Gastrocnemius medialis (tissue), 4 donors: ENCODE measurements at regions not wholly inside any gene's neighbourhood (a gene's known extent, or its start where the extent isn't known, plus 50 kb on each side); places are given as distances from the start of the nearest gene placed in this dataset.
"Not testable (repeated sequence)": the region's sequence is repeated elsewhere in the genome, so short reads cannot be mapped to it uniquely, and the experiment has no call there.

Experiments
- ATAC-seq, 2 donors: fragments of 150-250 bp; one replicate each; pipeline ENCODE4 v1.9.1; 2016
- DNase-seq, 2 donors: peaks; one replicate each; pipeline ENCODE4 v3.0.0-alpha.2; 2019
- H3K27ac ChIP-seq, 4 donors: fragments of 200-600 bp; sonication (generic); 1 replicate in 1 of 4; 2 replicates in 3 of 4; pipeline ENCODE4 v1.5.1; 2016 to 2018; ENCODE audit warnings: mild to moderate bottlenecking in 2 of 4, moderate library complexity in 1 of 4
- H3K27me3 ChIP-seq, 3 donors: fragments of 200-600 bp; sonication (generic) in 2 of 3; 1 replicate in 1 of 3; 2 replicates in 2 of 3; pipeline versions ENCODE4 v1.5.1 to v1.6.0; 2016 to 2019; ENCODE audit warnings: mild to moderate bottlenecking in 1 of 3, moderate library complexity in 1 of 3
- H3K36me3 ChIP-seq, 2 donors: fragments of 200-600 bp; sonication (generic) in 1 of 2; one replicate each; pipeline ENCODE4 v1.5.1; 2017 to 2018
- H3K4me1 ChIP-seq, 2 donors: fragments of 200-600 bp; sonication (generic) in 1 of 2; one replicate each; pipeline ENCODE4 v1.5.1; 2016 to 2017; ENCODE audit warnings: mild to moderate bottlenecking in 2 of 2
- H3K4me3 ChIP-seq, 4 donors: fragments of 200-600 bp; sonication (generic) in 3 of 4; 1 replicate in 1 of 4; 2 replicates in 3 of 4; pipeline ENCODE4 v1.5.1; 2016 to 2019; ENCODE audit warnings: mild to moderate bottlenecking in 2 of 4
- H3K9me3 ChIP-seq, 3 donors: fragments of 200-600 bp; sonication (generic) in 2 of 3; 1 replicate in 1 of 3; 2 replicates in 2 of 3; pipeline ENCODE4 v1.5.1; 2016 to 2019
- CTCF ChIP-seq, 5 experiments: fragments of 450-650 bp in 3 of 5; fragments of 200-600 bp in 2 of 5; sonication (generic) in 2 of 5; IDR thresholded peaks in 4 of 5; conservative IDR thresholded peaks in 1 of 5; 1 replicate in 4 of 5; 2 replicates in 1 of 5; pipeline ENCODE4 v1.5.1; 2016 to 2019; ENCODE audit warnings: antibody characterized with exemption in 5 of 5, mild to moderate bottlenecking in 3 of 5, moderate library complexity in 3 of 5
- POLR2A ChIP-seq, 2 donors: fragments of 450-650 bp; IDR thresholded peaks; one replicate each; pipeline ENCODE4 v1.6.1; 2017; ENCODE audit warnings: antibody characterized with exemption in 2 of 2, mild to moderate bottlenecking in 2 of 2, moderate library complexity in 2 of 2
- in situ Hi-C, 4 donors: fragments of 200-750 bp; cut with MboI; loops; one replicate each; pipeline versions ENCODE4 v1.15.0 to v1.8.0; 2017; ENCODE audit warnings: low sequenced_read_pairs in 4 of 4
- intact Hi-C: fragments of 100-400 bp; cut with DNase I; formaldehyde crosslinking; loops from one replicate; pipeline ENCODE4 v1.15.1; 2023; ENCODE audit warnings: low total_unique reads

- H3K27ac ChIP-seq: no peak overlapping the region
- no peak for TF ChIP-seq POLR2A (IDR thresholded peaks at IDR 0.05)
- TF ChIP-seq CTCF (IDR thresholded peaks at IDR 0.05 in 4 of 5, conservative IDR thresholded peaks at IDR 0.05 in 1 of 5): no peak
- no peaks in the 10 kb centered on the region for H3K27me3 ChIP-seq
- no peak for DNase-seq
- intact Hi-C loops: no loop called here
- H3K4me1 ChIP-seq: no peaks in the 10 kb centered on the region
- no peaks in the 10 kb centered on the region for H3K9me3 ChIP-seq
- no peak for ATAC-seq
- H3K4me3 ChIP-seq: no peak overlapping the region
- H3K36me3 ChIP-seq: no peaks in the 10 kb centered on the region
- in situ Hi-C loops: no loop called here
These were observed 276.9 kb upstream of the TOM1L1 start for GRCh38 chr17:54623746-54624145.

GRCh38 chr17:54626146-54626703 is 274.4 kb upstream of the TOM1L1 start:
- Histone ChIP-seq H3K4me3 (no peak overlapping the region), H3K27me3 (no peaks in the 10 kb centered on the region), H3K4me1 (no peaks in the 10 kb centered on the region), H3K36me3 (no peaks in the 10 kb centered on the region), H3K27ac (no peak overlapping the region), H3K9me3 (no peaks in the 10 kb centered on the region)
- intact Hi-C loops (no loop called here), in situ Hi-C loops (no loop called here)
- ATAC-seq (no peak), DNase-seq (no peak)
- TF ChIP-seq CTCF (IDR thresholded peaks at IDR 0.05 in 4 of 5, conservative IDR thresholded peaks at IDR 0.05 in 1 of 5) (no peak), POLR2A (IDR thresholded peaks at IDR 0.05) (no peak)

- H3K4me3 ChIP-seq, DNase-seq, H3K4me1 ChIP-seq, intact Hi-C loops, H3K36me3 ChIP-seq, H3K9me3 ChIP-seq, ATAC-seq, in situ Hi-C loops, H3K27me3 ChIP-seq, H3K27ac ChIP-seq: not testable (repeated sequence)
These were observed 261.2 kb upstream of the TOM1L1 start for GRCh38 chr17:54639426-54639825.

- no peaks in the 10 kb centered on the region for H3K36me3 ChIP-seq
- DNase-seq: no peak
- TF ChIP-seq POLR2A (IDR thresholded peaks at IDR 0.05) (no peak), CTCF (IDR thresholded peaks at IDR 0.05 in 4 of 5, conservative IDR thresholded peaks at IDR 0.05 in 1 of 5) (no peak)
- no peak for ATAC-seq
- H3K9me3 ChIP-seq: no peaks in the 10 kb centered on the region
- no peak overlapping the region for H3K27ac ChIP-seq
- H3K27me3 ChIP-seq: no peaks in the 10 kb centered on the region
- intact Hi-C loops (no loop called here), in situ Hi-C loops (no loop called here)
- H3K4me3 ChIP-seq: no peak overlapping the region
- no peaks in the 10 kb centered on the region for H3K4me1 ChIP-seq
These were observed 237.4 kb upstream of the TOM1L1 start for GRCh38 chr17:54662978-54663876.

GRCh38 chr17:54666559-54666958 is 234.1 kb upstream of the TOM1L1 start:
- in situ Hi-C loops (no loop called here), intact Hi-C loops (no loop called here)
- Histone ChIP-seq H3K27me3 (no peaks in the 10 kb centered on the region), H3K36me3 (no peaks in the 10 kb centered on the region), H3K4me1 (no peaks in the 10 kb centered on the region), H3K9me3 (no peaks in the 10 kb centered on the region), H3K27ac (no peak overlapping the region), H3K4me3 (no peak overlapping the region)
- TF ChIP-seq POLR2A (IDR thresholded peaks at IDR 0.05) (no peak), CTCF (IDR thresholded peaks at IDR 0.05 in 4 of 5, conservative IDR thresholded peaks at IDR 0.05 in 1 of 5) (no peak)
- ATAC-seq: no peak
- DNase-seq: no peak
